Omental fat pad (tissue), 3 donors: ENCODE measurements at regions not wholly inside any gene's neighbourhood (a gene's known extent, or its start where the extent isn't known, plus 50 kb on each side); places are given as distances from the start of the nearest gene placed in this dataset.
"Not testable (repeated sequence)": the region's sequence is repeated elsewhere in the genome, so short reads cannot be mapped to it uniquely, and the experiment has no call there.

Source experiments
- ATAC-seq: fragments of 150-250 bp; one replicate; pipeline ENCODE4 v1.9.1; 2016; ENCODE audit warnings: mild to moderate bottlenecking, moderate library complexity; ENCODE audit not compliant: low FRiP score
- DNase-seq: peaks from one replicate; pipeline ENCODE4 v3.0.0-alpha.2; 2019; ENCODE audit warnings: low spot score
- CTCF ChIP-seq, 3 donors: fragments of 450-650 bp; IDR thresholded peaks; one replicate each; pipeline ENCODE4 v1.5.1; 2016 to 2017; ENCODE audit warnings: antibody characterized with exemption in 3 of 3, mild to moderate bottlenecking in 3 of 3, moderate library complexity in 2 of 3

DNA sequence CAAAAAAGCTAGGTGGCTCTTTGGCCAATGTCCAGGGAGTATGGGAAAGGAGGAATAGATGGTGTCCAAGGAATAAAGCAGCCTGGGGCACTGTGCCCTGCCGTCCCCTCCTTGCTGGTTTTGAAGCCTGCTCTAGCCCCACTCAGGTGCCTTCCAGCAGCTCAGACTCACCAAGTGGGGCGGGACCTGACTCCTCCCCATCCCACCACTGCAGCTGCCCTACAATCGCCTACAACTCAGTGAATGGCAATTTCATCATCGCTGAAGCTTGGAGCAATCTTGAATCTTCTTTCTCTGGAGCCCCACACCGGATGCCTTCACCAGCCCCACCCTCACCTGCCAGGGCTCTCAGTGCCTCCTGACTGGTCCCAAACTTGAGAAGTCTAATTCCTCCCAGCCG, 56.4 kb upstream of the NXT1 start:
- DNase-seq, result no peak
- TF ChIP-seq CTCF (IDR thresholded peaks at IDR 0.05), result no peak
- ATAC-seq, result no peak

DNA sequence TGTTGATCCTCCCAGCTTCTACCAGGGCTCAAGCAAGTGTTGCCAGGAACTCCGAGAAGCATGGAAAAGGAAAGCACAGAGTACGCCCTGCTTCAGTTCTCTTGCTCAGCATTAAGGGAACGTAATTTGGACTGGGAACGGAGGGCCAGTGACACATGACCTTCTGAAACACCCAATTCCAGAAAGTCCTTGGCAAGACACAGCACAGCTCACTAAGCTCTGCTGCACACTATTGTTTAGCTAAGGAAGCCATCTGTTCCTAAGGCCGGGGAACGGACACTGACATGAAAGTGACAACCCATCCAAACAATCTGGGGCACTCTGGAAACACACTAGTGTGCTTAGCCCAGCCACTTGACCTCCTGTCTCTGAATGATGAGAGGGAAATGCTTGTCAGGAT, 56.9 kb upstream of the NXT1 start:
- DNase-seq, result no peak
- no peak for TF ChIP-seq CTCF (IDR thresholded peaks at IDR 0.05)
- ATAC-seq, result no peak

GRCh38 chr20:23292311-23292710, 58.3 kb upstream of the NXT1 start:
- not testable (repeated sequence) for DNase-seq, ATAC-seq

DNA sequence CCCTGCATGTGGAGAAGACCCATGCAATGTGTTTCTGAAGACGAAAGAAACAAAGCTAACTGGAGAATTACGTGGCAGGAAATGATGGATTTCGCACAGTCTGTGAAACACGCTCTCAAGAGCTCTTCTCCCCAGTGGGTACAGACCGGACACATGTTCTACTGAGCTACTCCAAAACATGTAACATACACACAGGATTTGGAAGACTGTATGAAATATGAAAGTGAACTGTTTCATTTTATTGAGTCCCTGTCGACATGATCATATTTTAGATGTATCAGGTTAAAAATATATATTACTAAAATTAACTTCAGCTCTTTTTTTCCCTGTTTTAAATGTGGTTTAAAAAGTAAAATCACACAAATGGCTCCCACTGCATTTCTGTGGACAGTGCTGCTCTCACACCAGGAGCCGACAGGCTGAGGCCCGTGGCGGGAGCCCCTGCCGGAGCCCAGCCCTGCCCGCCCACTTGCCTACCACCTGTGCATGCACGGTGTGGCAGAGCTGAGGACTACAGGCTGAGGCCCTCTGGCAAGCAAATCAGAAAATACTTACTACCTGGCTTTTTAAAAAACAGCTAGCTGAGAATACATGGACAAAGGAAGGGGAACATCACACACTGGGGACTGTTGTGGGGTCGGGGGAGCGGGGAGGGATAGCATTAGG, 58.9 kb upstream of the NXT1 start:
- DNase-seq (no peak), ATAC-seq (no peak)
- no peak for TF ChIP-seq CTCF (IDR thresholded peaks at IDR 0.05)

GRCh38 chr20:23290761-23291574, 59.6 kb upstream of the NXT1 start:
- ATAC-seq, result no peak
- DNase-seq, result no peak
- no peak for TF ChIP-seq CTCF (IDR thresholded peaks at IDR 0.05)

- no peak for TF ChIP-seq CTCF (IDR thresholded peaks at IDR 0.05)
- no peak for ATAC-seq
Measured at GRCh38 chr20:23289724-23290395, 60.7 kb upstream of the NXT1 start.

DNA sequence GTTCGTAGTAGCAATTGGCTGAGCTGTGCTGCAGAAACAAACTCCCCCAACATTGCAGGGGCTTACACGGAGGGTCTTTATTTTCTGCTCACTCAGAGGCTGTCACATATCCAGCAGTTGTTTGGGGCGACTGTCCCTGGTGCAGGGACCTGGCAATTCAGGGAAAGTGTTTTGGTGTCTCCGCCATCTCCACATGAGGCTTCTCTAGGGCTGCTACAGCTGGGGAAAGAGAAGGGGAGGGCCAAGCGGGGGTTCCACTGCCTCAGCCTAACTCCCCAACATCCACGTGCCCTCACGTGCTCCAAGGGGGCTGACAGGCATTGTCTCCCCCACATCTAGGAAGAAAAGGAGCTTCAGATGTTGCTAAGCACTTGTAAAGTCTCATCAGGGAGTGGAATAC, 61.3 kb upstream of the NXT1 start:
- ATAC-seq, result no peak

More at GRCh38 chr20:23289724-23290395, 60.7 kb upstream of the NXT1 start:
- DNase-seq, result no peak

More for the DNA sequence above, 61.3 kb upstream of the NXT1 start:
- DNase-seq, result no peak
- TF ChIP-seq CTCF (IDR thresholded peaks at IDR 0.05), result no peak
